Liver (tissue), 7 donors: ENCODE measurements at regions not wholly inside any gene's neighbourhood (a gene's known extent, or its start where the extent isn't known, plus 50 kb on each side); places are given as distances from the start of the nearest gene placed in this dataset.

Source experiments
- DNase-seq: peaks from one replicate; pipeline ENCODE4 v3.0.0-alpha.2; 2017; ENCODE audit warnings: low spot score
- H3K27ac ChIP-seq, 2 donors: one replicate each; pipeline ENCODE4 v1.7.0; 2013; ENCODE audit warnings: inconsistent platforms in 2 of 2, low read length in 2 of 2, control low read depth in 1 of 2, low read depth in 1 of 2, mild to moderate bottlenecking in 1 of 2
- H3K27me3 ChIP-seq, 4 donors: one replicate each; pipeline versions ENCODE4 v1.6.1 to v1.7.0; 2013; ENCODE audit warnings: low read length in 3 of 4, inconsistent platforms in 1 of 4, mild to moderate bottlenecking in 1 of 4, moderate library complexity in 1 of 4; ENCODE audit not compliant: control insufficient read depth in 4 of 4, insufficient read depth in 4 of 4
- H3K36me3 ChIP-seq, 4 donors: one replicate each; pipeline versions ENCODE4 v1.6.1 to v1.7.0; 2013; ENCODE audit warnings: low read length in 3 of 4, mild to moderate bottlenecking in 3 of 4, low read depth in 1 of 4, moderate library complexity in 1 of 4; ENCODE audit not compliant: control insufficient read depth in 4 of 4, insufficient read depth in 3 of 4
- H3K4me1 ChIP-seq, 4 donors: one replicate each; pipeline versions ENCODE4 v1.6.1 to v1.7.0; 2013; ENCODE audit warnings: low read length in 3 of 4, mild to moderate bottlenecking in 3 of 4, moderate library complexity in 1 of 4; ENCODE audit not compliant: control insufficient read depth in 4 of 4, insufficient read depth in 4 of 4
- H3K4me3 ChIP-seq, 3 donors: one replicate each; pipeline versions ENCODE4 v1.6.1 to v1.7.0; 2013; ENCODE audit warnings: low read length in 3 of 3, control low read depth in 1 of 3, low read depth in 1 of 3, mild to moderate bottlenecking in 1 of 3
- H3K9ac ChIP-seq, 2 donors: one replicate each; pipeline ENCODE4 v1.7.0; 2013; ENCODE audit warnings: low read length in 2 of 2, mild to moderate bottlenecking in 2 of 2, moderate library complexity in 2 of 2, control low read depth in 1 of 2, low read depth in 1 of 2
- H3K9me3 ChIP-seq, 4 donors: one replicate each; pipeline versions ENCODE4 v1.6.1 to v1.7.0; 2013; ENCODE audit warnings: low read length in 3 of 4; ENCODE audit not compliant: control insufficient read depth in 4 of 4
- ATF3 ChIP-seq: IDR thresholded peaks from 2 replicates; pipeline ENCODE4 v1.6.1; 2016; ENCODE audit warnings: antibody characterized with exemption
- EGR1 ChIP-seq, 2 donors: IDR thresholded peaks; 2 replicates each; pipeline ENCODE4 v1.6.1; 2016 to 2018; ENCODE audit warnings: antibody characterized with exemption in 2 of 2, low read depth in 2 of 2
- GABPA ChIP-seq, 2 donors: IDR thresholded peaks in 1 of 2; conservative IDR thresholded peaks in 1 of 2; 2 replicates each; pipeline ENCODE4 v1.6.1; 2016; ENCODE audit warnings: antibody characterized with exemption in 2 of 2, mild to moderate bottlenecking in 1 of 2, moderate library complexity in 1 of 2
- HNF4A ChIP-seq, 2 donors: conservative IDR thresholded peaks; 2 replicates each; pipeline ENCODE4 v1.6.1; 2016; ENCODE audit warnings: antibody characterized with exemption in 2 of 2, mild to moderate bottlenecking in 2 of 2
- NR2F2 ChIP-seq: IDR thresholded peaks from 2 replicates; pipeline ENCODE4 v1.6.1; 2016; ENCODE audit warnings: antibody characterized with exemption
- RAD21 ChIP-seq, 2 donors: IDR thresholded peaks; 2 replicates each; pipeline ENCODE4 v1.6.1; 2016; ENCODE audit warnings: antibody characterized with exemption in 2 of 2, mild to moderate bottlenecking in 2 of 2
- SP1 ChIP-seq: IDR thresholded peaks from 2 replicates; pipeline ENCODE4 v1.6.1; 2018; ENCODE audit warnings: antibody characterized with exemption, mild to moderate bottlenecking
- YY1 ChIP-seq: IDR thresholded peaks from 2 replicates; pipeline ENCODE4 v1.6.1; 2016; ENCODE audit warnings: antibody characterized with exemption, mild to moderate bottlenecking
- WGBS: extraction: QIAGEN DNeasy Blood & Tissue Kit; methylation state at CpG from one replicate; pipeline ENCODE4 v1.1.7; 2013; 5-methylcytosine and 5-hydroxymethylcytosine counted together
- TF ChIP-seq, protein P1 (sequence below): IDR thresholded peaks from 2 replicates; pipeline ENCODE4 v1.6.1; 2016; ENCODE audit warnings: antibody characterized with exemption
- TF ChIP-seq, protein P2 (sequence below): IDR thresholded peaks from 2 replicates; pipeline ENCODE4 v1.6.1; 2016; ENCODE audit warnings: antibody characterized with exemption, mild to moderate bottlenecking
- donor health status: healthy.
- donor health status: healthy.
- donor health status: healthy.
- donor health status: healthy.

DNA sequence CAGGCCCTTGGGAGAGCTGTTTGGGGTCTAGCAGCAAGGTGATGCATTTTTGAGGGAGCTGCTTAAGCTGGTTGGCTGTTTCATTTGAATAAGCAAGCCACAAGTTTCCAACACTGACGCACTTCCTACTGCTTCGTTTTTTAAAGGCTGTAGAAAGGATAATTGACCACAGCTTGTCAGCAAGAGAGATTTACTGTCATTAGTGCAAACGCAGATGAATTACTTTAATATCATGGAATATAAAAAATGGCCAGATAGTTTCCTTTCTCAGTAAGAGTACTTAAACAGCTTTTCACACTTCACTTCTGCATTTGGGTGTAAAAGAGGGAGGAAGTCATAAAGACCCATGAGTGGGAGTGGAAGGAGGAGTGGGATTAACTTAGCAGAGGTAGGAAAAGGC, 61.5 kb downstream of the FZD1 start:
- no peaks in the 10 kb centered on the region for H3K36me3 ChIP-seq
- H3K4me3 ChIP-seq = no peak overlapping the region
- no peak overlapping the region for H3K9ac ChIP-seq
- 51% methylated on average over 3 of the region's 3 CpGs for WGBS
- no peaks in the 10 kb centered on the region for H3K9me3 ChIP-seq
- no peaks in the 10 kb centered on the region for H3K4me1 ChIP-seq
- no peaks in the 10 kb centered on the region for H3K27me3 ChIP-seq
- no peak for DNase-seq
- no peak for TF ChIP-seq HNF4A (conservative IDR thresholded peaks at IDR 0.05)
- no peak overlapping the region for H3K27ac ChIP-seq

DNA sequence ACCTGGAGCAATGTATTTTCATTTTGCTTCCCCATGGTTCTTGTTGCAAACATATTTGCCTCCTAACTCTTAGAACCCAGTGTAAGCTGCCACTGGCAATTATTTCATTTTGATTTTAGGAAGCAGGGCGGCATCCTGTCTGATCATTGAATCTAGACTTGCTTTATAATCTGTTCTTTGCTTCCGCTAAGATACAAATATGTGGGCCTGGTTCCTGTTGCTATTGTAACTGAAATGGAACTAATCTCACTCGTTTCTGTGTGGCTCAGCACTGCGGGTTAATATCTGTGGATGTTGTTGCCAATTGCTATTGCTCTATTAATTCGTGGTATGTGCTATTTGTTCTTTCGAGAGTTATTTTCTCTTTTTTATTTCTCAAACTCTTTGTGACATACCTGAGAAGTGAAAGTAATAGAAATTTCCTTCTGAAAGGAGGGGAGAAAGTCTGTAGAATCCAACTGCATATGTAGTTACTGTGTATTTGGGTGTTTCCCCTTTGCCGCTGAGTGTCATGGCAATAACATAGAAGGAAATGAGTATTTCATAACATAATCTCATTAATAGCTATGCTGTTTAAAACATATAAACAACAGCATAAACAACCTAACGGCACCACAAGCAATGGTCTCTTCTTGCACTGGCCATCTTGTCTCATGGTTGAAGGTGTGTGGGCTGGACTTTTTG, 62.4 kb downstream of the FZD1 start:
- Histone ChIP-seq H3K4me1 (no peaks in the 10 kb centered on the region), H3K9me3 (no peaks in the 10 kb centered on the region), H3K27me3 (no peaks in the 10 kb centered on the region), H3K4me3 (no peak overlapping the region), H3K36me3 (no peaks in the 10 kb centered on the region), H3K27ac (no peak overlapping the region), H3K9ac (no peak overlapping the region)
- WGBS = 72% methylated on average over 8 of the region's 8 CpGs
- no peak for DNase-seq
- TF ChIP-seq, protein P1, sequence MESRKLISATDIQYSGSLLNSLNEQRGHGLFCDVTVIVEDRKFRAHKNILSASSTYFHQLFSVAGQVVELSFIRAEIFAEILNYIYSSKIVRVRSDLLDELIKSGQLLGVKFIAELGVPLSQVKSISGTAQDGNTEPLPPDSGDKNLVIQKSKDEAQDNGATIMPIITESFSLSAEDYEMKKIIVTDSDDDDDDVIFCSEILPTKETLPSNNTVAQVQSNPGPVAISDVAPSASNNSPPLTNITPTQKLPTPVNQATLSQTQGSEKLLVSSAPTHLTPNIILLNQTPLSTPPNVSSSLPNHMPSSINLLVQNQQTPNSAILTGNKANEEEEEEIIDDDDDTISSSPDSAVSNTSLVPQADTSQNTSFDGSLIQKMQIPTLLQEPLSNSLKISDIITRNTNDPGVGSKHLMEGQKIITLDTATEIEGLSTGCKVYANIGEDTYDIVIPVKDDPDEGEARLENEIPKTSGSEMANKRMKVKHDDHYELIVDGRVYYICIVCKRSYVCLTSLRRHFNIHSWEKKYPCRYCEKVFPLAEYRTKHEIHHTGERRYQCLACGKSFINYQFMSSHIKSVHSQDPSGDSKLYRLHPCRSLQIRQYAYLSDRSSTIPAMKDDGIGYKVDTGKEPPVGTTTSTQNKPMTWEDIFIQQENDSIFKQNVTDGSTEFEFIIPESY = no peak
- peak; percentile 53 for TF ChIP-seq NR2F2
- no peak for TF ChIP-seq ATF3
- no peak for TF ChIP-seq HNF4A (conservative IDR thresholded peaks at IDR 0.05)
- peak; percentile 12 to 25 for TF ChIP-seq RAD21 (IDR thresholded peaks at IDR 0.05)
- peak; percentile 46 for TF ChIP-seq YY1

DNA sequence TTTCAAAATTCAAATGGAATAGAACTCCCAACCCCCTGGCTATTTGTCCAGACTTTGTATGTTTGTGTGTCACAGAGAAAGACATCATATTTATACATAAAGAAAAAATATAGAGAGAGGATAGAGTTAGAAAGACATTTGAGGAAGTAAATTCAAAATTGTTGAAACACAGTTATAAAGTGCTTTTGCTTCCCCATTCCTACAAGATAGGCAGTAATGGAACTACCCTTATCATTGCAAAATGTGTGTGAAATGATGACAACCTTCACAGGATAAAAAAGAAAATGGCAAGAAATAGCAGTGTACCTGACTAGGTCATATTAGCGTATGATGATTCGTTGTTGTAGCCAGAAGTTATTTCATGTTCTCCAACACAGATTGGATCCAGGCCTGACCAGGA, 63.1 kb downstream of the FZD1 start:
- no peak for DNase-seq
- no peaks in the 10 kb centered on the region for H3K36me3 ChIP-seq
- H3K4me3 ChIP-seq = no peak overlapping the region
- no peaks in the 10 kb centered on the region for H3K27me3 ChIP-seq
- TF ChIP-seq, protein P1 = no peak
- TF ChIP-seq EGR1 (IDR thresholded peaks at IDR 0.05; ENCODE audit: low read depth in 2 of 2) = no peak
- no peak for TF ChIP-seq NR2F2
- no peak for TF ChIP-seq GABPA (IDR thresholded peaks at IDR 0.05 in 1 of 2, conservative IDR thresholded peaks at IDR 0.05 in 1 of 2)
- TF ChIP-seq, protein P2, sequence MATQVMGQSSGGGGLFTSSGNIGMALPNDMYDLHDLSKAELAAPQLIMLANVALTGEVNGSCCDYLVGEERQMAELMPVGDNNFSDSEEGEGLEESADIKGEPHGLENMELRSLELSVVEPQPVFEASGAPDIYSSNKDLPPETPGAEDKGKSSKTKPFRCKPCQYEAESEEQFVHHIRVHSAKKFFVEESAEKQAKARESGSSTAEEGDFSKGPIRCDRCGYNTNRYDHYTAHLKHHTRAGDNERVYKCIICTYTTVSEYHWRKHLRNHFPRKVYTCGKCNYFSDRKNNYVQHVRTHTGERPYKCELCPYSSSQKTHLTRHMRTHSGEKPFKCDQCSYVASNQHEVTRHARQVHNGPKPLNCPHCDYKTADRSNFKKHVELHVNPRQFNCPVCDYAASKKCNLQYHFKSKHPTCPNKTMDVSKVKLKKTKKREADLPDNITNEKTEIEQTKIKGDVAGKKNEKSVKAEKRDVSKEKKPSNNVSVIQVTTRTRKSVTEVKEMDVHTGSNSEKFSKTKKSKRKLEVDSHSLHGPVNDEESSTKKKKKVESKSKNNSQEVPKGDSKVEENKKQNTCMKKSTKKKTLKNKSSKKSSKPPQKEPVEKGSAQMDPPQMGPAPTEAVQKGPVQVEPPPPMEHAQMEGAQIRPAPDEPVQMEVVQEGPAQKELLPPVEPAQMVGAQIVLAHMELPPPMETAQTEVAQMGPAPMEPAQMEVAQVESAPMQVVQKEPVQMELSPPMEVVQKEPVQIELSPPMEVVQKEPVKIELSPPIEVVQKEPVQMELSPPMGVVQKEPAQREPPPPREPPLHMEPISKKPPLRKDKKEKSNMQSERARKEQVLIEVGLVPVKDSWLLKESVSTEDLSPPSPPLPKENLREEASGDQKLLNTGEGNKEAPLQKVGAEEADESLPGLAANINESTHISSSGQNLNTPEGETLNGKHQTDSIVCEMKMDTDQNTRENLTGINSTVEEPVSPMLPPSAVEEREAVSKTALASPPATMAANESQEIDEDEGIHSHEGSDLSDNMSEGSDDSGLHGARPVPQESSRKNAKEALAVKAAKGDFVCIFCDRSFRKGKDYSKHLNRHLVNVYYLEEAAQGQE = no peak
- no peak for TF ChIP-seq SP1
- 87% methylated on average over 2 of the region's 2 CpGs for WGBS
- no peaks in the 10 kb centered on the region for H3K9me3 ChIP-seq
- H3K27ac ChIP-seq = no peak overlapping the region
- H3K9ac ChIP-seq = no peak overlapping the region
- no peaks in the 10 kb centered on the region for H3K4me1 ChIP-seq
